ENCODE measurements at regions not wholly inside any gene's neighbourhood (a gene's known extent, or its start where the extent isn't known, plus 50 kb on each side); places are given as distances from the start of the nearest gene placed in this dataset.

- no peaks in the 10 kb centered on the region for H3K9me3 ChIP-seq
- no peaks in the 10 kb centered on the region for H3K27me3 ChIP-seq
- no peaks in the 10 kb centered on the region for H3K4me1 ChIP-seq
- no peak for TF ChIP-seq CTCF (IDR thresholded peaks at IDR 0.05)
- no peak for TF ChIP-seq POLR2AphosphoS5 (IDR thresholded peaks at IDR 0.05; ENCODE audit: insufficient read depth in 1 of 2, low read depth in 1 of 2)
- no peak for TF ChIP-seq POLR2A (IDR thresholded peaks at IDR 0.05)
- intact Hi-C loops (cut with DNase I) = no loop called here
- no peak overlapping the region for H3K27ac ChIP-seq
- H3K4me3 ChIP-seq = no peak overlapping the region
- no peaks in the 10 kb centered on the region for H3K36me3 ChIP-seq
- no peak for DNase-seq (ENCODE audit: extremely low spot score in 2 of 2)
These were observed 62.1 kb downstream of the ZWINT start for GRCh38 chr10:56298941-56299340.

DNA sequence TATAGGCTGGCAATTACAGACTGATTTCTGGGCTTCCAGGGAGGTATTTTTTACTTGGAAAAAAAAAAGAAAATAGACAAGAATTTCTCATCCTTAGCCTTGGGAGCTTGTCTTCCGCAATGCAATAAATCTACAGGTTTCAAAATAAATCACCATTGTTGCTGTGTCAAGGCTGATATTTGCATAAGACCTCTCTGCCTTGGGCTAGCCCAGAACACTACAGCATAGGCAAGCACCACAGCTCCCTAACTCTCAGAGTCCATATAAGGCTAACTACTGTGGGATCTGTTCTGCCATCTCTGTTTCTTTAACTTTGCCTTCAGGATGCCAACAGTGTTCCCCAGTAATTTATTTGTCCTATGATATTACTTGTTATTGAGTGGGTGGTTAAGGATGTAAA is 64.4 kb downstream of the ZWINT start:
- Histone ChIP-seq H3K27me3 (no peaks in the 10 kb centered on the region), H3K9me3 (no peaks in the 10 kb centered on the region), H3K4me3 (no peak overlapping the region), H3K36me3 (no peaks in the 10 kb centered on the region), H3K27ac (no peak overlapping the region), H3K4me1 (no peaks in the 10 kb centered on the region)
- TF ChIP-seq POLR2A (IDR thresholded peaks at IDR 0.05) (no peak), CTCF (IDR thresholded peaks at IDR 0.05) (no peak), POLR2AphosphoS5 (IDR thresholded peaks at IDR 0.05; ENCODE audit: insufficient read depth in 1 of 2, low read depth in 1 of 2) (no peak)
- DNase-seq (ENCODE audit: extremely low spot score in 2 of 2) = no peak
- intact Hi-C loops (cut with DNase I) = no loop called here

GRCh38 chr10:56288403-56288802 is 72.7 kb downstream of the ZWINT start:
- intact Hi-C loops (cut with DNase I) = no loop called here
- no peak overlapping the region for H3K4me3 ChIP-seq
- H3K27ac ChIP-seq = no peak overlapping the region
- H3K9me3 ChIP-seq = no peaks in the 10 kb centered on the region
- no peaks in the 10 kb centered on the region for H3K4me1 ChIP-seq
- TF ChIP-seq POLR2AphosphoS5 (IDR thresholded peaks at IDR 0.05; ENCODE audit: insufficient read depth in 1 of 2, low read depth in 1 of 2) (no peak), CTCF (IDR thresholded peaks at IDR 0.05) (no peak), POLR2A (IDR thresholded peaks at IDR 0.05) (no peak)
- H3K36me3 ChIP-seq = no peaks in the 10 kb centered on the region
- H3K27me3 ChIP-seq = no peaks in the 10 kb centered on the region
- DNase-seq (ENCODE audit: extremely low spot score in 2 of 2) = no peak

DNA sequence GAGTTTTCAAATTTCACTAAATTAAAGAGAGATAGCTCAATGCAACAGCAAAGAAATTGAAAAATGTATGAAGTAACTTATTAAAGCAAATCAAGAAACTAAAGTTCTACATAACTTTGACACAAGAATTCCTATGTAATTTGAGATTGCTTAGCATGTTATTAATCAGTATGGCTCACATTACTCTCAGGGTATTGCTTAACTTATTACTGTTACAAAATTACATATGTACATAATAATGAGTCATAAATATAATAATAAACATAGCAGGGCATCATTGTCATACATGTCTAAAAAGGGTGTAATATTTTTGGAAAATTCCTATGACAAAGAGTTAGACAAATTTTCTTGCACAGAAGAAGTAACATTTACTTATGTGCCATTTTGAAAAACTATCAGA is 75.0 kb downstream of the ZWINT start:
- intact Hi-C loops (cut with DNase I) = no loop called here

DNA sequence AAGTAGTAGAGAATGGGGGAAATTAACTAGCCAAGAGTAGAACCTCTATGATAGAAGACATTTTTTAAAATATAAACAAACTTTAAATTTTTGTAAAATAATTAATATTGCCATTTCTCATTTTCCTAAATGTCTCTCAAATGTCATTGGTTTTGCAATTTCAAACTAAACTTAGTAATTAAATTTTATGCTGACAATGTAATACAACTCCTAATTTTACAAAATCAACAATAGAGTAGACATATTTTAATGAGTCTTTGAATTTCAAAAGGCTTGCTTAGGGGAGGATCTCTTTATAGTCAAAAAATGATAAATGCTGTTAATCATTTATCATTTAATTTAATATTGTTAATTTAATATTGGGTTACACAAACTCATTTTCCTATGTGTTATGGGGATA is 81.8 kb downstream of the ZWINT start:
- Histone ChIP-seq H3K27me3 (no peaks in the 10 kb centered on the region), H3K9me3 (no peaks in the 10 kb centered on the region), H3K4me3 (no peak overlapping the region), H3K4me1 (no peaks in the 10 kb centered on the region), H3K36me3 (no peaks in the 10 kb centered on the region), H3K27ac (no peak overlapping the region)
- TF ChIP-seq POLR2A (IDR thresholded peaks at IDR 0.05) (no peak), CTCF (IDR thresholded peaks at IDR 0.05) (no peak), POLR2AphosphoS5 (IDR thresholded peaks at IDR 0.05; ENCODE audit: insufficient read depth in 1 of 2, low read depth in 1 of 2) (no peak)
- intact Hi-C loops (cut with DNase I) = no loop called here
- DNase-seq (ENCODE audit: extremely low spot score in 2 of 2) = no peak

More for the DNA sequence above, 75.0 kb downstream of the ZWINT start:
- no peak for DNase-seq (ENCODE audit: extremely low spot score in 2 of 2)
- H3K36me3 ChIP-seq = no peaks in the 10 kb centered on the region
- H3K4me1 ChIP-seq = no peaks in the 10 kb centered on the region
- no peaks in the 10 kb centered on the region for H3K9me3 ChIP-seq
- no peaks in the 10 kb centered on the region for H3K27me3 ChIP-seq
- H3K4me3 ChIP-seq = no peak overlapping the region
- H3K27ac ChIP-seq = no peak overlapping the region
- no peak for TF ChIP-seq POLR2AphosphoS5 (IDR thresholded peaks at IDR 0.05; ENCODE audit: insufficient read depth in 1 of 2, low read depth in 1 of 2)
- no peak for TF ChIP-seq CTCF (IDR thresholded peaks at IDR 0.05)
- no peak for TF ChIP-seq POLR2A (IDR thresholded peaks at IDR 0.05)

Data from vagina (tissue), 2 donors.